IMR-90 (cell line): ENCODE measurements at regions not wholly inside any gene's neighbourhood (a gene's known extent, or its start where the extent isn't known, plus 50 kb on each side); places are given as distances from the start of the nearest gene placed in this dataset.

Experiments
- ATAC-seq: fragments of 200-7000 bp; cut with Tn5 transposase; 2 replicates; pipeline ENCODE4 v1.9.1; 2020; ENCODE audit warnings: low read depth, mild to moderate bottlenecking, moderate library complexity
- BruUV-seq: library from RNA; stranded (reverse); fragments of 400-500 nt; replicated peaks from 2 replicates; lab custom pipeline; 2021; lab: Mats Ljungman, UMichigan
- CTCF ChIA-PET: fragments of 300-600 bp; formaldehyde crosslinking; extraction: SDS; loops from one replicate; lab custom pipeline; 2021; ENCODE audit warnings: antibody characterized with exemption; lab: Yijun Ruan, JAX
- POLR2A ChIA-PET: fragments of 300-600 bp; sonication (Branson Sonifier 250); formaldehyde crosslinking; loops from one replicate; lab custom pipeline; 2022; ENCODE audit warnings: antibody characterized with exemption; ENCODE audit not compliant: unreplicated experiment; lab: Charles Lee
- DNase-seq: peaks from one replicate; pipeline ENCODE4 v3.0.0; 2013
- H2AFZ ChIP-seq: replicated peaks from 2 replicates; pipeline ENCODE3; 2013; ENCODE audit warnings: low read length, mild to moderate bottlenecking; ENCODE audit not compliant: poor library complexity
- H2AK5ac ChIP-seq: 2 replicates; pipeline ENCODE4 v1.6.1; 2013; ENCODE audit warnings: low read depth, low read length, inconsistent platforms
- H2AK9ac ChIP-seq: replicated peaks from 2 replicates; pipeline ENCODE3; 2013; ENCODE audit warnings: mild to moderate bottlenecking, low read depth, low read length, moderate library complexity; ENCODE audit not compliant: poor library complexity
- H2BK120ac ChIP-seq: 2 replicates; pipeline ENCODE4 v1.6.1; 2013; ENCODE audit warnings: low read depth, low read length, inconsistent platforms
- H2BK15ac ChIP-seq: 3 replicates; pipeline ENCODE4 v1.6.1; 2013; ENCODE audit warnings: low read depth, low read length, inconsistent platforms
- H2BK20ac ChIP-seq: 2 replicates; pipeline ENCODE4 v1.6.1; 2013; ENCODE audit warnings: low read depth, mild to moderate bottlenecking, inconsistent platforms, low read length, moderate library complexity
- H2BK5ac ChIP-seq: 2 replicates; pipeline ENCODE4 v1.6.1; 2013; ENCODE audit warnings: mild to moderate bottlenecking, low read depth, low read length, inconsistent platforms; ENCODE audit not compliant: poor library complexity, severe bottlenecking
- H3K14ac ChIP-seq: replicated peaks from 2 replicates; pipeline ENCODE4 v1.6.1; 2013; ENCODE audit warnings: low read depth, low read length, inconsistent platforms
- H3K18ac ChIP-seq: 2 replicates; pipeline ENCODE4 v1.6.1; 2013; ENCODE audit warnings: low read depth, low read length, control low read depth
- H3K23ac ChIP-seq: 2 replicates; pipeline ENCODE4 v1.6.1; 2013; ENCODE audit warnings: low read depth, low read length, inconsistent platforms
- H3K27ac ChIP-seq: 2 replicates; pipeline ENCODE4 v1.5.1; 2013; ENCODE audit warnings: mild to moderate bottlenecking, control low read depth, low read length; ENCODE audit not compliant: insufficient read depth
- H3K27me3 ChIP-seq: 2 replicates; pipeline ENCODE4 v1.6.1; 2013; ENCODE audit warnings: low read length; ENCODE audit not compliant: control insufficient read depth, insufficient read depth
- H3K36me3 ChIP-seq: 2 replicates; pipeline ENCODE4 v1.6.1; 2013; ENCODE audit warnings: low read length, mixed read lengths; ENCODE audit not compliant: control insufficient read depth, insufficient read depth
- H3K4ac ChIP-seq: 2 replicates; pipeline ENCODE4 v1.6.1; 2013; ENCODE audit warnings: low read depth, low read length, inconsistent platforms
- H3K4me1 ChIP-seq: 2 replicates; pipeline ENCODE4 v1.6.1; 2013; ENCODE audit warnings: low read length, mixed read lengths; ENCODE audit not compliant: control insufficient read depth, insufficient read depth
- H3K4me2 ChIP-seq: 2 replicates; pipeline ENCODE4 v1.6.1; 2013; ENCODE audit warnings: low read depth, mild to moderate bottlenecking, control low read depth, low read length, moderate library complexity
- H3K4me3 ChIP-seq: 2 replicates; pipeline ENCODE4 v1.5.1; 2013; ENCODE audit warnings: low read depth, mild to moderate bottlenecking, control low read depth, low read length, moderate library complexity; ENCODE audit not compliant: insufficient read depth
- H3K56ac ChIP-seq: 2 replicates; pipeline ENCODE4 v1.6.1; 2013; ENCODE audit warnings: low read length, inconsistent platforms; ENCODE audit not compliant: insufficient read depth; ENCODE audit errors: extremely low read depth
- H3K79me1 ChIP-seq, 2 experiments: 2 replicates each; pipeline ENCODE4 v1.6.1; 2013; ENCODE audit warnings: low read length in 2 of 2, inconsistent platforms in 1 of 2, low read depth in 1 of 2
- H3K9ac ChIP-seq: 2 replicates; pipeline ENCODE4 v1.6.1; 2013; ENCODE audit warnings: low read depth, low read length, control low read depth
- H3K9me1 ChIP-seq: 2 replicates; pipeline ENCODE4 v1.6.1; 2013; ENCODE audit warnings: low read length, inconsistent platforms; ENCODE audit not compliant: insufficient read depth
- H3K9me3 ChIP-seq: 2 replicates; pipeline ENCODE4 v1.6.1; 2013; ENCODE audit warnings: low read length; ENCODE audit not compliant: control insufficient read depth, insufficient read depth
- H4K20me1 ChIP-seq: 2 replicates; pipeline ENCODE4 v1.6.1; 2013; ENCODE audit warnings: low read length, inconsistent platforms; ENCODE audit not compliant: insufficient read depth
- H4K5ac ChIP-seq: 2 replicates; pipeline ENCODE4 v1.6.1; 2013; ENCODE audit warnings: mild to moderate bottlenecking, low read depth, low read length, control low read depth
- H4K8ac ChIP-seq, 2 experiments: 2 replicates each; pipeline ENCODE4 v1.6.1; 2013; ENCODE audit warnings: low read depth in 2 of 2, low read length in 2 of 2, control low read depth in 1 of 2, inconsistent platforms in 1 of 2
- H4K91ac ChIP-seq: 2 replicates; pipeline ENCODE4 v1.6.1; 2013; ENCODE audit warnings: low read depth, low read length, inconsistent platforms; ENCODE audit not compliant: insufficient read depth
- BHLHE40 ChIP-seq: fragments of 150-350 bp; IDR thresholded peaks from 2 replicates; pipeline ENCODE4 v1.6.1; 2016; ENCODE audit warnings: mild to moderate bottlenecking, low read depth, low read length
- CEBPB ChIP-seq: IDR thresholded peaks from 2 replicates; pipeline ENCODE4 v1.6.1; 2012; ENCODE audit warnings: low read depth, low read length, improper control_type of control experiment
- CHD1 ChIP-seq: IDR thresholded peaks from 2 replicates; pipeline ENCODE4 v1.6.1; 2012; ENCODE audit warnings: low read depth, low read length, improper control_type of control experiment
- FOS ChIP-seq: fragments of 150-350 bp; IDR thresholded peaks from 2 replicates; pipeline ENCODE4 v1.6.1; 2016; ENCODE audit warnings: low read depth, low read length
- MAFK ChIP-seq: IDR thresholded peaks from 2 replicates; pipeline ENCODE4 v1.6.1; 2012; ENCODE audit warnings: low read depth, low read length, improper control_type of control experiment
- MAZ ChIP-seq: IDR thresholded peaks from 2 replicates; pipeline ENCODE4 v1.6.1; 2012; ENCODE audit warnings: low read depth, mild to moderate bottlenecking, low read length, improper control_type of control experiment, moderate library complexity, borderline replicate concordance
- MXI1 ChIP-seq: IDR thresholded peaks from 2 replicates; pipeline ENCODE4 v1.6.1; 2012; ENCODE audit warnings: low read depth, mild to moderate bottlenecking, low read length, moderate library complexity, borderline replicate concordance
- NFE2L2 ChIP-seq: fragments of 150-350 bp; IDR thresholded peaks from 2 replicates; pipeline ENCODE4 v1.6.1; 2016; ENCODE audit warnings: low read depth, mild to moderate bottlenecking, low read length
- POLR2A ChIP-seq: IDR thresholded peaks from 2 replicates; pipeline ENCODE4 v1.6.1; 2012; ENCODE audit warnings: mild to moderate bottlenecking, low read depth, low read length
- RAD21 ChIP-seq: IDR thresholded peaks from 2 replicates; pipeline ENCODE4 v1.6.1; 2012; ENCODE audit warnings: low read length, improper control_type of control experiment
- RFX5 ChIP-seq: IDR thresholded peaks from 2 replicates; pipeline ENCODE4 v1.8.0; 2012; ENCODE audit warnings: low read depth, mild to moderate bottlenecking, low read length, moderate library complexity
- SMC3 ChIP-seq: fragments of 150-350 bp; IDR thresholded peaks from 2 replicates; pipeline ENCODE4 v1.6.1; 2016; ENCODE audit warnings: low read depth, mild to moderate bottlenecking, antibody characterized with exemption, low read length, moderate library complexity
- WGBS, 2 experiments: methylation state at CpG; one replicate each; pipeline versions ENCODE4 v1.1.5 to v1.1.7; 2013; ENCODE audit warnings: missing lambda C conversion rate in 2 of 2; ENCODE audit not compliant: insufficient read length in 1 of 2; ENCODE audit errors: extremely low coverage in 2 of 2; 5-methylcytosine and 5-hydroxymethylcytosine counted together
- dilution Hi-C: fragments of 300-500 bp; cut with HindIII; formaldehyde crosslinking; loops from one replicate; pipeline ENCODE4 v1.14.3; 2018; ENCODE audit warnings: low sequenced_read_pairs; ENCODE audit not compliant: unreplicated experiment
- in situ Hi-C: fragments of 300-500 bp; cut with MboI; formaldehyde crosslinking; loops from 3 replicates; pipeline ENCODE4 v1.14.3; 2019; ENCODE audit warnings: low sequenced_read_pairs, inconsistent platforms, mixed read lengths
- intact Hi-C: fragments of 100-400 bp; cut with micrococcal nuclease; formaldehyde crosslinking; loops from 2 replicates; pipeline ENCODE4 v1.10.0; 2022
- TF ChIP-seq, protein P1 (sequence below): fragments of 150-350 bp; IDR thresholded peaks from 2 replicates; pipeline ENCODE4 v1.6.1; 2016; ENCODE audit warnings: low read depth, mild to moderate bottlenecking, low read length, moderate library complexity, borderline replicate concordance

DNA sequence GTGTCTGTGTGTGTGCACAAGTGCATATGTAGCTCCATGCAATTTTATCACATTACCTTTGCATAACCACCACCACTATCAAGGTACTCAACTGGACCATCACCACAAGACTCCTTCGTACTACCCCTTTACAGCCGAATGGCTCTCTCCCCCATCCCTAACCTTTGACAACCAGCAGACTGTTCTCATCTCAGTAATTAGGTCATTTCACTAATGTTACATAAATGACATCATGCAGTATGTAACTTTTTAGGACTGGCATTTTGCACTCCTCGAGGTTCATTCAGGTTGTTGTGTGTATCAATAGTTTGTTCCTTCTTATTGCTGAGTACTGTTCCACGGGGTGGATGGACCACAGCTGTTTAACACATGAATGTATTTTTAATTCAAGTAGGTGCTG lies 121.8 kb upstream of the SLC6A11 start:
- no peak overlapping the region for H2AK9ac ChIP-seq
- ChIA-PET POLR2A (no interaction called here), CTCF (no interaction called here)
- no peak overlapping the region for H2BK5ac ChIP-seq
- BruUV-seq, result no TSS peak
- H3K23ac ChIP-seq, result no peak overlapping the region
- no peak overlapping the region for H4K91ac ChIP-seq
- H3K4me1 ChIP-seq, result no peaks in the 10 kb centered on the region
- H3K36me3 ChIP-seq, result no peaks in the 10 kb centered on the region
- in situ Hi-C loops, result no loop called here
- H3K9ac ChIP-seq, result no peak overlapping the region
- no peak overlapping the region for H3K56ac ChIP-seq
- H2BK120ac ChIP-seq, result no peak overlapping the region
- no peak overlapping the region for H3K4me3 ChIP-seq
- WGBS, 2 experiments, result no CpG with 5 or more reads among the region's 4 CpGs
- H3K27ac ChIP-seq, result no peak overlapping the region
- no peak overlapping the region for H3K4me2 ChIP-seq
- H3K4ac ChIP-seq, result no peak overlapping the region
- no peaks in the 10 kb centered on the region for H3K79me1 ChIP-seq
- H3K9me1 ChIP-seq, result no peaks in the 10 kb centered on the region
- H2BK15ac ChIP-seq, result no peak overlapping the region
- intact Hi-C loops, result no loop called here
- H3K14ac ChIP-seq, result no peak overlapping the region
- no peaks in the 10 kb centered on the region; the same call in 1 of the 2 replicates for H4K20me1 ChIP-seq
- no peak overlapping the region for H3K18ac ChIP-seq
- dilution Hi-C loops, result no loop called here
- no peak for DNase-seq
- no peaks in the 10 kb centered on the region for H3K9me3 ChIP-seq
- H4K8ac ChIP-seq, result no peak overlapping the region
- H3K27me3 ChIP-seq, result peaks cover 2% of the 10 kb centered on the region
- no peak for ATAC-seq
- no peak overlapping the region for H2BK20ac ChIP-seq
- H4K5ac ChIP-seq, result no peak overlapping the region
- TF ChIP-seq NFE2L2 (no peak), POLR2A (no peak), RFX5 (no peak), MAZ (no peak), SMC3 (no peak), MAFK (no peak), CEBPB (no peak), BHLHE40 (no peak), MXI1 (no peak), FOS (no peak), RAD21 (no peak), CHD1 (no peak)
- TF ChIP-seq, protein P1, sequence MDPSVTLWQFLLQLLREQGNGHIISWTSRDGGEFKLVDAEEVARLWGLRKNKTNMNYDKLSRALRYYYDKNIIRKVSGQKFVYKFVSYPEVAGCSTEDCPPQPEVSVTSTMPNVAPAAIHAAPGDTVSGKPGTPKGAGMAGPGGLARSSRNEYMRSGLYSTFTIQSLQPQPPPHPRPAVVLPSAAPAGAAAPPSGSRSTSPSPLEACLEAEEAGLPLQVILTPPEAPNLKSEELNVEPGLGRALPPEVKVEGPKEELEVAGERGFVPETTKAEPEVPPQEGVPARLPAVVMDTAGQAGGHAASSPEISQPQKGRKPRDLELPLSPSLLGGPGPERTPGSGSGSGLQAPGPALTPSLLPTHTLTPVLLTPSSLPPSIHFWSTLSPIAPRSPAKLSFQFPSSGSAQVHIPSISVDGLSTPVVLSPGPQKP, result no peak
- no peak overlapping the region for H2AFZ ChIP-seq
- H2AK5ac ChIP-seq, result no peak overlapping the region
